ENCODE measurements at regions not wholly inside any gene's neighbourhood (a gene's known extent, or its start where the extent isn't known, plus 50 kb on each side); places are given as distances from the start of the nearest gene placed in this dataset.

GRCh38 chr3:24804095-24804494 lies 309.4 kb upstream of the THRB start:
- no peak for TF ChIP-seq CTCF (conservative IDR thresholded peaks at IDR 0.05; ENCODE audit: low read depth)
- DNase-seq (ENCODE audit: low spot score), result no peak
- POLR2A ChIA-PET (ENCODE audit: low non-redundant PET), result no interaction called here
- CTCF ChIA-PET, result no interaction called here
- no peak overlapping the region for H3K27ac ChIP-seq

- CTCF ChIA-PET, result no interaction called here
- TF ChIP-seq CTCF (conservative IDR thresholded peaks at IDR 0.05; ENCODE audit: low read depth), result no peak
These were observed 316.2 kb upstream of the THRB start for GRCh38 chr3:24810881-24811280.

GRCh38 chr3:24812116-24812515 lies 317.5 kb upstream of the THRB start:
- H3K27ac ChIP-seq, result no peak overlapping the region
- ChIA-PET CTCF (no interaction called here), POLR2A (ENCODE audit: low non-redundant PET) (no interaction called here)
- DNase-seq (ENCODE audit: low spot score), result no peak
- TF ChIP-seq CTCF (conservative IDR thresholded peaks at IDR 0.05; ENCODE audit: low read depth), result no peak

More at GRCh38 chr3:24810881-24811280, 316.2 kb upstream of the THRB start:
- no peak overlapping the region for H3K27ac ChIP-seq
- DNase-seq (ENCODE audit: low spot score), result no peak
- POLR2A ChIA-PET (ENCODE audit: low non-redundant PET), result no interaction called here

GRCh38 chr3:24818055-24818454 lies 323.4 kb upstream of the THRB start:
- TF ChIP-seq CTCF (conservative IDR thresholded peaks at IDR 0.05; ENCODE audit: low read depth), result no peak
- ChIA-PET CTCF (no interaction called here), POLR2A (ENCODE audit: low non-redundant PET) (no interaction called here)
- H3K27ac ChIP-seq, result no peak overlapping the region
- DNase-seq (ENCODE audit: low spot score), result no peak

- ChIA-PET CTCF (no interaction called here), POLR2A (ENCODE audit: low non-redundant PET) (no interaction called here)
- no peak for DNase-seq (ENCODE audit: low spot score)
- no peak overlapping the region for H3K27ac ChIP-seq
- no peak for TF ChIP-seq CTCF (conservative IDR thresholded peaks at IDR 0.05; ENCODE audit: low read depth)
These were observed 333.4 kb upstream of the THRB start for GRCh38 chr3:24828011-24828410.

GRCh38 chr3:24828551-24828950 lies 333.9 kb upstream of the THRB start:
- DNase-seq (ENCODE audit: low spot score), result no peak
- ChIA-PET CTCF (no interaction called here), POLR2A (ENCODE audit: low non-redundant PET) (no interaction called here)
- no peak for TF ChIP-seq CTCF (conservative IDR thresholded peaks at IDR 0.05; ENCODE audit: low read depth)
- H3K27ac ChIP-seq, result no peak overlapping the region

GRCh38 chr3:24829011-24829581 lies 334.4 kb upstream of the THRB start:
- peak; percentile 16 for DNase-seq (ENCODE audit: low spot score)
- CTCF ChIA-PET, result interaction anchor here (0.6 to 0.7 kb wide), 3 partner anchors 59 to 1923 kb away, joined by 4 to 5 read pairs (median 5); no protein-coding TSS in a partner anchor
- H3K27ac ChIP-seq, result no peak overlapping the region
- POLR2A ChIA-PET (ENCODE audit: low non-redundant PET), result no interaction called here
- no peak for TF ChIP-seq CTCF (conservative IDR thresholded peaks at IDR 0.05; ENCODE audit: low read depth)

Data from RWPE1 (cell line).